HAP-1 (cell line): ENCODE measurements at regions not wholly inside any gene's neighbourhood (a gene's known extent, or its start where the extent isn't known, plus 50 kb on each side); places are given as distances from the start of the nearest gene placed in this dataset.

Experiments used
- DNase-seq, 2 experiments: peaks; one replicate each; pipeline ENCODE4 v3.0.0-alpha.2; 2016 to 2020; ENCODE audit warnings: low spot score in 2 of 2
- H3K27me3 ChIP-seq: fragments of 250-450 bp; sonication (Bioruptor Pico); 2 replicates; pipeline ENCODE4 v1.5.1; 2020; ENCODE audit warnings: low read depth, mild to moderate bottlenecking, moderate library complexity
- H3K36me3 ChIP-seq: fragments of 250-450 bp; sonication (Bioruptor Pico); replicated peaks from 2 replicates; pipeline ENCODE4 v1.5.1; 2020; ENCODE audit warnings: mild to moderate bottlenecking
- H3K4me1 ChIP-seq: fragments of 250-450 bp; sonication (Bioruptor Pico); 2 replicates; pipeline ENCODE4 v1.5.1; 2020; ENCODE audit warnings: mild to moderate bottlenecking
- H3K4me3 ChIP-seq: fragments of 250-450 bp; sonication (Bioruptor Pico); 2 replicates; pipeline ENCODE4 v1.5.1; 2020; ENCODE audit warnings: mild to moderate bottlenecking, moderate library complexity
- H3K9me3 ChIP-seq: fragments of 250-450 bp; sonication (Bioruptor Pico); 2 replicates; pipeline ENCODE4 v1.5.1; 2020; ENCODE audit warnings: mild to moderate bottlenecking, moderate library complexity
- in situ Hi-C: fragments of 300-500 bp; cut with MboI; formaldehyde crosslinking; loops from 3 replicates; pipeline ENCODE4 v1.14.3; 2020; ENCODE audit warnings: low sequenced_read_pairs, inconsistent platforms, mixed read lengths

- in situ Hi-C loops = no loop called here
- Histone ChIP-seq H3K4me1 (no peaks in the 10 kb centered on the region), H3K27me3 (no peaks in the 10 kb centered on the region), H3K4me3 (no peak overlapping the region), H3K9me3 (no peaks in the 10 kb centered on the region), H3K36me3 (no peaks in the 10 kb centered on the region)
- no peak for DNase-seq
Observed at GRCh38 chr2:125092276-125093009, 1067.4 kb downstream of the CNTNAP5 start.

- Histone ChIP-seq H3K4me1 (no peaks in the 10 kb centered on the region), H3K4me3 (no peak overlapping the region), H3K27me3 (no peaks in the 10 kb centered on the region), H3K36me3 (no peaks in the 10 kb centered on the region), H3K9me3 (no peaks in the 10 kb centered on the region)
- in situ Hi-C loops = no loop called here
- no peak for DNase-seq
Observed at GRCh38 chr2:125095826-125096225, 1070.7 kb downstream of the CNTNAP5 start.

- H3K36me3 ChIP-seq = no peaks in the 10 kb centered on the region
- in situ Hi-C loops = no loop called here
Observed at GRCh38 chr2:125106710-125107109, 1081.6 kb downstream of the CNTNAP5 start.

GRCh38 chr2:125107446-125107845 is 1082.4 kb downstream of the CNTNAP5 start:
- no peak overlapping the region for H3K4me3 ChIP-seq
- in situ Hi-C loops = no loop called here
- H3K27me3 ChIP-seq = no peaks in the 10 kb centered on the region
- no peaks in the 10 kb centered on the region for H3K9me3 ChIP-seq
- DNase-seq = no peak
- no peaks in the 10 kb centered on the region for H3K36me3 ChIP-seq
- no peaks in the 10 kb centered on the region for H3K4me1 ChIP-seq

More at GRCh38 chr2:125106710-125107109, 1081.6 kb downstream of the CNTNAP5 start:
- H3K4me1 ChIP-seq = no peaks in the 10 kb centered on the region
- no peaks in the 10 kb centered on the region for H3K9me3 ChIP-seq
- H3K27me3 ChIP-seq = no peaks in the 10 kb centered on the region
- no peak overlapping the region for H3K4me3 ChIP-seq
- no peak for DNase-seq

GRCh38 chr2:125108251-125108650 is 1083.2 kb downstream of the CNTNAP5 start:
- no peak for DNase-seq
- Histone ChIP-seq H3K27me3 (no peaks in the 10 kb centered on the region), H3K4me1 (no peaks in the 10 kb centered on the region), H3K36me3 (no peaks in the 10 kb centered on the region), H3K9me3 (no peaks in the 10 kb centered on the region), H3K4me3 (no peak overlapping the region)
- in situ Hi-C loops = no loop called here

GRCh38 chr2:125125902-125126301 is 1100.8 kb downstream of the CNTNAP5 start:
- Histone ChIP-seq H3K36me3 (no peaks in the 10 kb centered on the region), H3K4me3 (no peak overlapping the region), H3K27me3 (no peaks in the 10 kb centered on the region), H3K4me1 (no peaks in the 10 kb centered on the region), H3K9me3 (no peaks in the 10 kb centered on the region)
- in situ Hi-C loops = no loop called here
- DNase-seq = no peak

- in situ Hi-C loops = no loop called here
- Histone ChIP-seq H3K4me1 (no peaks in the 10 kb centered on the region), H3K9me3 (no peaks in the 10 kb centered on the region), H3K27me3 (no peaks in the 10 kb centered on the region), H3K36me3 (no peaks in the 10 kb centered on the region), H3K4me3 (no peak overlapping the region)
- DNase-seq = no peak
Observed at GRCh38 chr2:125160947-125161346, 1135.9 kb downstream of the CNTNAP5 start.

GRCh38 chr2:125167152-125167551 is 1142.1 kb downstream of the CNTNAP5 start:
- H3K4me3 ChIP-seq = no peak overlapping the region
- H3K27me3 ChIP-seq = no peaks in the 10 kb centered on the region
- H3K4me1 ChIP-seq = no peaks in the 10 kb centered on the region
- no peak for DNase-seq
- in situ Hi-C loops = no loop called here
- H3K9me3 ChIP-seq = no peaks in the 10 kb centered on the region
- H3K36me3 ChIP-seq = no peaks in the 10 kb centered on the region

GRCh38 chr2:125167820-125168219 is 1142.7 kb downstream of the CNTNAP5 start:
- no peak for DNase-seq
- no peak overlapping the region for H3K4me3 ChIP-seq

GRCh38 chr2:125168442-125168841 is 1143.4 kb downstream of the CNTNAP5 start:
- Histone ChIP-seq H3K4me1 (no peaks in the 10 kb centered on the region), H3K9me3 (no peaks in the 10 kb centered on the region), H3K36me3 (no peaks in the 10 kb centered on the region), H3K4me3 (no peak overlapping the region), H3K27me3 (no peaks in the 10 kb centered on the region)
- in situ Hi-C loops = no loop called here
- no peak for DNase-seq

More at GRCh38 chr2:125167820-125168219, 1142.7 kb downstream of the CNTNAP5 start:
- no peaks in the 10 kb centered on the region for H3K36me3 ChIP-seq
- in situ Hi-C loops = no loop called here
- H3K9me3 ChIP-seq = no peaks in the 10 kb centered on the region
- no peaks in the 10 kb centered on the region for H3K4me1 ChIP-seq
- no peaks in the 10 kb centered on the region for H3K27me3 ChIP-seq

- no peak overlapping the region for H3K4me3 ChIP-seq
- no peaks in the 10 kb centered on the region for H3K4me1 ChIP-seq
- no peak for DNase-seq
- no peaks in the 10 kb centered on the region for H3K27me3 ChIP-seq
- no peaks in the 10 kb centered on the region for H3K9me3 ChIP-seq
- in situ Hi-C loops = no loop called here
- H3K36me3 ChIP-seq = no peaks in the 10 kb centered on the region
Observed at GRCh38 chr2:125169022-125169763, 1144.1 kb downstream of the CNTNAP5 start.

- DNase-seq = no peak
- Histone ChIP-seq H3K4me3 (no peak overlapping the region), H3K9me3 (no peaks in the 10 kb centered on the region), H3K27me3 (no peaks in the 10 kb centered on the region), H3K36me3 (no peaks in the 10 kb centered on the region), H3K4me1 (no peaks in the 10 kb centered on the region)
- in situ Hi-C loops = no loop called here
Observed at GRCh38 chr2:125169764-125170146, 1144.7 kb downstream of the CNTNAP5 start.

GRCh38 chr2:125172181-125172580 is 1147.1 kb downstream of the CNTNAP5 start:
- Histone ChIP-seq H3K4me3 (no peak overlapping the region), H3K9me3 (no peaks in the 10 kb centered on the region), H3K27me3 (no peaks in the 10 kb centered on the region), H3K36me3 (no peaks in the 10 kb centered on the region), H3K4me1 (no peaks in the 10 kb centered on the region)
- no peak for DNase-seq
- in situ Hi-C loops = no loop called here

GRCh38 chr2:125175415-125175814 is 1150.3 kb downstream of the CNTNAP5 start:
- H3K27me3 ChIP-seq = no peaks in the 10 kb centered on the region
- H3K9me3 ChIP-seq = no peaks in the 10 kb centered on the region
- no peak overlapping the region for H3K4me3 ChIP-seq
- no peaks in the 10 kb centered on the region for H3K4me1 ChIP-seq
- H3K36me3 ChIP-seq = no peaks in the 10 kb centered on the region
- no peak for DNase-seq
- in situ Hi-C loops = no loop called here
